Panc1 (cell line): ENCODE measurements at regions not wholly inside any gene's neighbourhood (a gene's known extent, or its start where the extent isn't known, plus 50 kb on each side); places are given as distances from the start of the nearest gene placed in this dataset.

ENCODE experiments used
- ATAC-seq: fragments of 200-7000 bp; cut with Tn5 transposase; 2 replicates; pipeline ENCODE4 v1.9.1; 2020; ENCODE audit warnings: mild to moderate bottlenecking, moderate library complexity
- BruUV-seq: library from RNA; stranded (reverse); fragments of 400-500 nt; replicated peaks from 2 replicates; lab custom pipeline; 2021; lab: Mats Ljungman, UMichigan
- CTCF ChIA-PET: fragments of 300-600 bp; sonication (Branson Sonifier 250); formaldehyde crosslinking; loops from one replicate; lab custom pipeline; 2022; ENCODE audit warnings: antibody characterized with exemption; lab: Charles Lee
- POLR2A ChIA-PET: fragments of 300-600 bp; sonication (Branson Sonifier 250); formaldehyde crosslinking; loops from one replicate; lab custom pipeline; 2022; ENCODE audit warnings: antibody characterized with exemption; lab: Charles Lee
- DNase-seq: peaks from one replicate; pipeline ENCODE4 v3.0.0-alpha.2; 2010; ENCODE audit warnings: low read depth, low spot score
- H3K27ac ChIP-seq: 2 replicates; pipeline ENCODE4 v1.5.1; 2011; ENCODE audit warnings: mild to moderate bottlenecking, low read length, inconsistent platforms
- H3K27me3 ChIP-seq: fragments of 200-500 bp; sonication (Bioruptor generic); 2 replicates; pipeline ENCODE4 v1.6.0; 2014; ENCODE audit warnings: low read length, inconsistent platforms; ENCODE audit not compliant: control insufficient read depth, insufficient read depth
- H3K36me3 ChIP-seq: fragments of 200-500 bp; sonication (Bioruptor generic); 2 replicates; pipeline ENCODE4 v1.5.1; 2014; ENCODE audit warnings: inconsistent platforms, mild to moderate bottlenecking, low read length, moderate library complexity; ENCODE audit not compliant: control insufficient read depth, insufficient read depth
- H3K4me1 ChIP-seq: 2 replicates; pipeline ENCODE4 v1.5.1; 2011; ENCODE audit warnings: inconsistent platforms, mild to moderate bottlenecking, low read length, moderate library complexity; ENCODE audit not compliant: control insufficient read depth, insufficient read depth
- H3K4me3 ChIP-seq, 2 experiments: 2 replicates each; pipeline ENCODE4 v1.5.1; 2011 to 2012; ENCODE audit warnings: low read depth in 2 of 2, low read length in 2 of 2, mild to moderate bottlenecking in 2 of 2, inconsistent platforms in 1 of 2, moderate library complexity in 1 of 2
- H3K9me3 ChIP-seq: fragments of 200-500 bp; sonication (Bioruptor generic); 2 replicates; pipeline ENCODE4 v1.5.1; 2014; ENCODE audit warnings: low read depth, mild to moderate bottlenecking, inconsistent platforms, low read length, moderate library complexity; ENCODE audit not compliant: control insufficient read depth, insufficient read depth
- POLR2AphosphoS5 ChIP-seq: IDR thresholded peaks from 2 replicates; pipeline ENCODE4 v1.6.1; 2012; ENCODE audit warnings: mild to moderate bottlenecking, low read depth, low read length, moderate library complexity
- SIN3A ChIP-seq: IDR thresholded peaks from 2 replicates; pipeline ENCODE4 v1.6.1; 2012; ENCODE audit warnings: low read depth, mild to moderate bottlenecking, low read length, moderate library complexity, borderline replicate concordance; ENCODE audit not compliant: insufficient read depth
- TCF7L2 ChIP-seq: IDR thresholded peaks from 2 replicates; pipeline ENCODE4 v1.6.1; 2011; ENCODE audit warnings: mild to moderate bottlenecking, low read depth, low read length, inconsistent platforms
- in situ Hi-C: cut with HindIII; loops from 2 replicates; pipeline ENCODE4 v1.10.0; 2016; ENCODE audit warnings: low sequenced_read_pairs, low pct_unique_long_range_greater_than_20kb
- intact Hi-C: fragments of 100-400 bp; cut with micrococcal nuclease; formaldehyde crosslinking; loops from one replicate; pipeline ENCODE4 v1.10.0; 2022; ENCODE audit not compliant: unreplicated experiment
- TF ChIP-seq, protein P1 (sequence below): fragments of 450-650 bp; IDR thresholded peaks from 2 replicates; pipeline ENCODE4 v1.5.1; 2017; ENCODE audit warnings: mild to moderate bottlenecking
- TF ChIP-seq, protein P2 (sequence below), 2 experiments: IDR thresholded peaks; 2 replicates each; pipeline ENCODE4 v1.6.1; 2011 to 2012; ENCODE audit warnings: low read depth in 2 of 2, control low read depth in 1 of 2, low read length in 1 of 2, mild to moderate bottlenecking in 1 of 2, moderate library complexity in 1 of 2; ENCODE audit not compliant: insufficient read depth in 1 of 2

GRCh38 chr7:86149024-86149665, 494.6 kb upstream of the GRM3 start:
- POLR2A ChIA-PET: no interaction called here
- in situ Hi-C loops (no loop called here), intact Hi-C loops (no loop called here)
- no peak for ATAC-seq
- H3K36me3 ChIP-seq: no peaks in the 10 kb centered on the region
- no peak overlapping the region for H3K27ac ChIP-seq
- no peaks in the 10 kb centered on the region for H3K9me3 ChIP-seq
- CTCF ChIA-PET: no interaction called here
- TF ChIP-seq TCF7L2 (no peak), POLR2AphosphoS5 (no peak), SIN3A (no peak)
- TF ChIP-seq, protein P1, sequence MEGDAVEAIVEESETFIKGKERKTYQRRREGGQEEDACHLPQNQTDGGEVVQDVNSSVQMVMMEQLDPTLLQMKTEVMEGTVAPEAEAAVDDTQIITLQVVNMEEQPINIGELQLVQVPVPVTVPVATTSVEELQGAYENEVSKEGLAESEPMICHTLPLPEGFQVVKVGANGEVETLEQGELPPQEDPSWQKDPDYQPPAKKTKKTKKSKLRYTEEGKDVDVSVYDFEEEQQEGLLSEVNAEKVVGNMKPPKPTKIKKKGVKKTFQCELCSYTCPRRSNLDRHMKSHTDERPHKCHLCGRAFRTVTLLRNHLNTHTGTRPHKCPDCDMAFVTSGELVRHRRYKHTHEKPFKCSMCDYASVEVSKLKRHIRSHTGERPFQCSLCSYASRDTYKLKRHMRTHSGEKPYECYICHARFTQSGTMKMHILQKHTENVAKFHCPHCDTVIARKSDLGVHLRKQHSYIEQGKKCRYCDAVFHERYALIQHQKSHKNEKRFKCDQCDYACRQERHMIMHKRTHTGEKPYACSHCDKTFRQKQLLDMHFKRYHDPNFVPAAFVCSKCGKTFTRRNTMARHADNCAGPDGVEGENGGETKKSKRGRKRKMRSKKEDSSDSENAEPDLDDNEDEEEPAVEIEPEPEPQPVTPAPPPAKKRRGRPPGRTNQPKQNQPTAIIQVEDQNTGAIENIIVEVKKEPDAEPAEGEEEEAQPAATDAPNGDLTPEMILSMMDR: no peak
- TF ChIP-seq, protein P2, sequence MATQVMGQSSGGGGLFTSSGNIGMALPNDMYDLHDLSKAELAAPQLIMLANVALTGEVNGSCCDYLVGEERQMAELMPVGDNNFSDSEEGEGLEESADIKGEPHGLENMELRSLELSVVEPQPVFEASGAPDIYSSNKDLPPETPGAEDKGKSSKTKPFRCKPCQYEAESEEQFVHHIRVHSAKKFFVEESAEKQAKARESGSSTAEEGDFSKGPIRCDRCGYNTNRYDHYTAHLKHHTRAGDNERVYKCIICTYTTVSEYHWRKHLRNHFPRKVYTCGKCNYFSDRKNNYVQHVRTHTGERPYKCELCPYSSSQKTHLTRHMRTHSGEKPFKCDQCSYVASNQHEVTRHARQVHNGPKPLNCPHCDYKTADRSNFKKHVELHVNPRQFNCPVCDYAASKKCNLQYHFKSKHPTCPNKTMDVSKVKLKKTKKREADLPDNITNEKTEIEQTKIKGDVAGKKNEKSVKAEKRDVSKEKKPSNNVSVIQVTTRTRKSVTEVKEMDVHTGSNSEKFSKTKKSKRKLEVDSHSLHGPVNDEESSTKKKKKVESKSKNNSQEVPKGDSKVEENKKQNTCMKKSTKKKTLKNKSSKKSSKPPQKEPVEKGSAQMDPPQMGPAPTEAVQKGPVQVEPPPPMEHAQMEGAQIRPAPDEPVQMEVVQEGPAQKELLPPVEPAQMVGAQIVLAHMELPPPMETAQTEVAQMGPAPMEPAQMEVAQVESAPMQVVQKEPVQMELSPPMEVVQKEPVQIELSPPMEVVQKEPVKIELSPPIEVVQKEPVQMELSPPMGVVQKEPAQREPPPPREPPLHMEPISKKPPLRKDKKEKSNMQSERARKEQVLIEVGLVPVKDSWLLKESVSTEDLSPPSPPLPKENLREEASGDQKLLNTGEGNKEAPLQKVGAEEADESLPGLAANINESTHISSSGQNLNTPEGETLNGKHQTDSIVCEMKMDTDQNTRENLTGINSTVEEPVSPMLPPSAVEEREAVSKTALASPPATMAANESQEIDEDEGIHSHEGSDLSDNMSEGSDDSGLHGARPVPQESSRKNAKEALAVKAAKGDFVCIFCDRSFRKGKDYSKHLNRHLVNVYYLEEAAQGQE (IDR thresholded peaks at IDR 0.05; ENCODE audit: insufficient read depth in 1 of 2, low read depth in 2 of 2, low read length in 1 of 2): no peak
- DNase-seq: no peak
- no peaks in the 10 kb centered on the region for H3K4me1 ChIP-seq
- no peaks in the 10 kb centered on the region for H3K27me3 ChIP-seq
- H3K4me3 ChIP-seq: no peak overlapping the region
- no TSS peak for BruUV-seq

DNA sequence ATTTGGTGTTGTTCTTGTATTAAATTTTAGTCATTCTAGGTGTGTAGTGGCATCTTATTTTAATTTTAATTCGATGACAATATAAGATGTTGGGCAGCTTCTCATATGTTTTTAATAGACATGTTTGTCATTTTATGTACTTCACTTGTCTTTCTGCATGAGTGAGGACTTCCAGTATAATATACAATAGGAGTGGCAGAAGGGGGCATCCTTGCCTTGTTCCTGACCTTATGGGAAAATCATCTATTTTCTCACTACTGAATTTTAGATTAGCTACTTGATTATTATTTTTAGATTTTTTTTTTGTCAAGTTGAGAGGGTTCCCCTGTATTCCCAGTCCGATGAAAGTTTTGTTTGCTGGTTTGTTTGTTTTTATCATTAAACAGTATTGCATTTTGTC, 495.2 kb upstream of the GRM3 start:
- TF ChIP-seq, protein P2 (IDR thresholded peaks at IDR 0.05; ENCODE audit: insufficient read depth in 1 of 2, low read depth in 2 of 2, low read length in 1 of 2): no peak
- no peak for TF ChIP-seq POLR2AphosphoS5
- H3K27me3 ChIP-seq: no peaks in the 10 kb centered on the region
- DNase-seq: no peak
- CTCF ChIA-PET: no interaction called here
- no peak for ATAC-seq
- BruUV-seq: no TSS peak
- POLR2A ChIA-PET: no interaction called here
- H3K36me3 ChIP-seq: no peaks in the 10 kb centered on the region
- no peak overlapping the region for H3K4me3 ChIP-seq
- in situ Hi-C loops: no loop called here
- no peaks in the 10 kb centered on the region for H3K9me3 ChIP-seq
- intact Hi-C loops: no loop called here
- H3K4me1 ChIP-seq: no peaks in the 10 kb centered on the region
- no peak overlapping the region for H3K27ac ChIP-seq
